ENCODE measurements at regions not wholly inside any gene's neighbourhood (a gene's known extent, or its start where the extent isn't known, plus 50 kb on each side); places are given as distances from the start of the nearest gene placed in this dataset.

- DNase-seq (ENCODE audit: low spot score) = no peak
These were observed 50.8 kb upstream of the MYCN start for GRCh38 chr2:15889442-15890123.

GRCh38 chr2:15890124-15890754 is 50.1 kb upstream of the MYCN start:
- no peak for DNase-seq (ENCODE audit: low spot score)

Measured in kidney capillary endothelial cell (primary cell).